GM19463 (cell line): ENCODE measurements at regions not wholly inside any gene's neighbourhood (a gene's known extent, or its start where the extent isn't known, plus 50 kb on each side); places are given as distances from the start of the nearest gene placed in this dataset.

Experiments
- ATAC-seq: cut with Tn5 transposase; IDR thresholded peaks from one replicate; pipeline ENCODE4 v1.9.1; 2021; ENCODE audit warnings: mild to moderate bottlenecking, moderate library complexity; ENCODE audit not compliant: unreplicated experiment

DNA sequence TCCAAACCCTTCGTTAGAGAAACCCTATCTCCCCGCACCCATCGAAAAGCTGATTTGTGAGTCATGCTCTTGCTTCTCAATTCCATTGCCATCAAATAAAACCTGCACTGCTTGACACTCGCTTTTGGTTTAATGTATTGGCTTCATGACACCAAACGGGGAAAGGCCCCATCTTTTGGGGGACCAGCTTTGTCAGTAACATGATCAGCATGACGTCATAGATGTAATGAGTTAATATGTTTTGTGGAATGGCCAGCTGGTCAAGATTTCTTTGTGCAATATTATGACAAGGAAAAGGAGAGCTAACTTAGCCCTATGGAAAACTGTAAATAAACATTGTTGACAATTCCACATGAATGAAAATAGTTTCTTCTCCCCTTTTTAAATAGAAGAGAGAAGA, 1260.5 kb upstream of the CELF2 start:
- ATAC-seq: no peak

DNA sequence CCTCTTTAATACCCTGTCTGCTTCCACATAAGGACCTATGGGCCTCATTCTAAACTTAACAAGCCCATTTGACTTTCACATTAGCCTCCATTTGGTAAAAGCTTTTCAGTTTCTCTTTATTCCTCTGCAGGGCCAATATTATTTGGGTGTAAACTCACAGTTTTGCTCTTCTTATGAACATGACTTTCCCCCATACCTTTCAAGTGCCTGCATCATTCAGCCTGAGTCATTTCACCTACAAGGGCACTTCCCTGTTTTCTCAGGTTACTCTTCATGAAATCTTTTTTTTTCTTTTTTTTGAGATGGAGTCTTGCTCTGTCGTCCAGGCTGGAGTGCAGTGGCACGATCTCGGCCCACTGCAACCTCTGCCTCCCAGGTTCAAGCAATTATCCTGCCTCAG, 1258.1 kb upstream of the CELF2 start:
- no peak for ATAC-seq

- ATAC-seq: no peak
These were observed 1254.6 kb upstream of the CELF2 start for GRCh38 chr10:9762966-9763656.

DNA sequence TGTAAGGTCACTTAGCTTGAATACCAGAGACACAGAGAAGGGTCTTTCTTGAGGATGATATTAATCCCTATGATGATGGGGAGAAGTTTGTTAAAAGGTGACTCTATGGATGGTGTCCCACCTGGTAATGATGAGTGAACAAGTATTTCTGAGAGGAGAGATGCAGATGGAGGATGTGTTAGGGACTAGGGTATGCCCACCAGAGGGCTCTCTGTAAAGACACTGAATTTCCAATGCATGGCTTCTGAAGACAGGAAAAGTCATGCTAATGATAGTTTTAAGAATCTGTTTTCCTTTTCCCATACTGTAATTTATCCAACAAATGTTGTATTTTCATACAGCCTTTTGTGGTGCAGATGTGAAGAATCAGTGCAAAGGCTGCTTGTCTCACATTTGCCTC, 1250.9 kb upstream of the CELF2 start:
- no peak for ATAC-seq

DNA sequence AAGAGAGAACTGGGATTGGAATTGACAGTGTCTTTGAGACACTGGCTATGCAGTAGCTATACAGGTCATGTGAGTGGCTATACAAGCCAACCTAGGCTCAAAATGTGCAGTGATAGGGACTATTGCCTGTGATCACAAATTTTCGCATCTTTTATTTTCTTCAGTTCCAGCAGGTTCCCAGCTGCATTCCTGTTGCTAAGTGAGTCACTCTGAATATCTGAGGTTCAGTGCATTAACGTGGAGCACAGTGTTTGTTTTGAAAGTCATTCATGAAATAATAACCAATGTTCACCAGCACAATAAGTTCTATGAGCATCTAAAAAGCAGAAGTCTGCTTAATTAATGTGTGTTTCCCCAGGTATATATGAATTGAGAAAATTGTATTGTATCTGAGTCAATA, 1236.0 kb upstream of the CELF2 start:
- ATAC-seq: no peak

GRCh38 chr10:9786101-9786500, 1231.6 kb upstream of the CELF2 start:
- no peak for ATAC-seq

DNA sequence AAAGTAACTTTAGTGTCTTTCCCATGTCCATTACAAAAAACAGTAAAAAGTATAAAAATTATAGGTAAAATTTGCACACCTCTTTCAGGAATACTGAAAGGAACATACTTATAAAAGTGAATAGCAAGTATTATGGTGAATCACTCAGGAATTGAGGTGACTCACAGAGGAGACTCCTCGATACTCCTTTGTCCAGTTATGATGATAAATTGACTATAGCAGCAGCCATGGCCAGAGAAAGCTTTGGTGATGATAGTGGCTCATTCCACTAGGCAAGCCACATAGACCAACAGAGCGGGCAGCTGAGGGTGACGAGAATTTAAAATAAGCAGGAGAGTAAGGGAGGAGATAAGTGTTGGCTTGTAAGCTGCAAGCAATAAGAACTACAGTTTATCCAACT, 1231.1 kb upstream of the CELF2 start:
- ATAC-seq: no peak

GRCh38 chr10:9789996-9790395, 1227.7 kb upstream of the CELF2 start:
- no peak for ATAC-seq

- ATAC-seq: no peak
These were observed 1225.5 kb upstream of the CELF2 start for GRCh38 chr10:9792181-9792580.

GRCh38 chr10:9796564-9796963, 1221.1 kb upstream of the CELF2 start:
- ATAC-seq: no peak

- no peak for ATAC-seq
These were observed 1217.7 kb upstream of the CELF2 start for GRCh38 chr10:9800011-9800410.

DNA sequence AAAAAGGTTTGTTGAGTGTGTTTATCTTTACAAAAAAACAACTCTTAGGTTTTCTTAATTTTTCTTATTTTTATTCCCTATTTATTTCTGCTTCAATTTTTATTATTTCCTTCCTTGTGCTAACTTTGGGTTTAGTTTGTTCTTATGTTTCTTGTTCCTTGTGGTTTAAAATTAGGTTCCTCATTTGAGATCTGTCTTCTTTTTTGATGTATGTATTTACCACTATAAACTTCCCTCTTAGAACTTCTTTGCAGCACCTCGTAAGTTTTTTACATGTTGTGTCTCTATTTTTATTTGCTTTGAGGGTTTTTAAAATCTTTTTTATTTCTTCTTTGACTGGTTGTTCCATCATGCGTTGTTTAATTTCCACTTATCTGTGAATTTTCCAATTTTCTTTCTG, 1217.1 kb upstream of the CELF2 start:
- no peak for ATAC-seq

DNA sequence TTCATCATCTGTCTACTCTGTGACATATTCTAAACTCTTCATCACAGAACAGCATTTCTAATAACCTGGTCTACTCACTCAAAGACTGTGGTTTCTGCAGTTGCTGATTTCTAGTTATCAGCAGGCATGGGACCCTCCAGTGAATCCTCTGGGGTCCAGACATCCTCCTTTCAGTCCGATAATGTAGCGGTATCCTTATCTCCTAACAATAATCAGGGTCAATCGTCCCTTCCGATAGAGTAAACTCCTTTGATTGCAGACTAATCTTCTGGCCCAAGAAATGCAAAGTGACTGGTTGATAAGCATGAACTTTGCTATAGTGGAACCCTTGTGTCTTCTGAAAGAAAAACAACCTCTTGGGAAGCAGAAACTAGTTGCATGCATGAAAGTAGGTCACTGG, 1209.8 kb upstream of the CELF2 start:
- no peak for ATAC-seq

- no peak for ATAC-seq
These were observed 1206.1 kb upstream of the CELF2 start for GRCh38 chr10:9811601-9812000.

GRCh38 chr10:9814285-9814864, 1203.3 kb upstream of the CELF2 start:
- no peak for ATAC-seq

- no peak for ATAC-seq
These were observed 1197.7 kb upstream of the CELF2 start for GRCh38 chr10:9819756-9820494.

DNA sequence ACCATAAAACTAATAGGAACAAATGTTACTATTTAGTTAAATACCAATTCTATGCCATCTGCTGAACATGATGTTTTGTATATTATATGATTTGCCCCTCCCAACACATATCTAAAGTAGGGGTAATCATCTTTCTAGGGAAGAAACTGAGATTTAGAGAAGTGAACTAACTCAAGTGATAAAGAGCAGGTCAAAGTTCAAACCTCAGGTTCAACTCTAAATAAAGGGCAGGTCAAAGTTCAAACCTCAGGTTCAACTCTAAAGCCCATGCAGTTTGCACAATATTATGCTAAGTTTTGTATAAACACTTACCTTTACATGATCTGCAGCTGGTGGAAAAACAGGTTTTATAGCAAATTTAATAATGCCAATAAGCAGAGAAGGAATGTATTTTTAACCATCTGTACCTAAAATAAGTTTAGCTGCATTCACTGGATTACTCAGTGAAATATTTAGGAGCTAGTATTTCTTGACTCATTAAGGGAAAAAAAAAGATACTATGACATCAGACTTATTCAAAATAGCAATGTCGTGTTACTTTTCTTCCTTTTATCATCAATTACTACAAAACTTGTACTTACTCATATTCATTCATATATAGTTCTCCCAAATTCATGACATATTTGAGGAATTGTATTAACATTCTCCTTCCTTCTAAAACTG, 1194.3 kb upstream of the CELF2 start:
- ATAC-seq: no peak

GRCh38 chr10:9824631-9825071, 1193.0 kb upstream of the CELF2 start:
- ATAC-seq: no peak

DNA sequence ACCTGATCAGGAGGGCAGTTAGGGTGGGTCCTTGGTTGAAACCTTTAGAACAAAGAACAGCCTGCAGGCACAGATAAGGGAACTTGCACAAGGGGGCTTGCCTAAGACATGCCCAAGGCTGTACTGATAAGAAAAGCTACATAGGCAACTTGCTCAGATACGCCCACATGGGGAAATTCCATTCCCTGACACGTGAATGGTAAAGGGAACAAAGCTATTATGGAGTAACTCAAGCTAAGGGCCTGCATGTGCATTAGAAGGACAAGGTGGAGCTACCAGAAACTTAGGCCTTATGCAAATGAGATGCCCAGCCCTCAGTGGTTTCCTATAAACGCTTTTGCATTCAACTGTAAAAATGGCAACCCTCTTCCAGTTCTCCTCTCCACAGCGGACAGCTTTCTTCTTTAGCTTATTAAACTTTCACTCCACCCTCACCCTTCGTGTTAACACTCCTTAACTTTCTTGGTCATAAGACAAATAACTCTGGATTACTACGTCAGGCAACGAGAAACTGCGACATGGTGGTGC, 1192.1 kb upstream of the CELF2 start:
- no peak for ATAC-seq

DNA sequence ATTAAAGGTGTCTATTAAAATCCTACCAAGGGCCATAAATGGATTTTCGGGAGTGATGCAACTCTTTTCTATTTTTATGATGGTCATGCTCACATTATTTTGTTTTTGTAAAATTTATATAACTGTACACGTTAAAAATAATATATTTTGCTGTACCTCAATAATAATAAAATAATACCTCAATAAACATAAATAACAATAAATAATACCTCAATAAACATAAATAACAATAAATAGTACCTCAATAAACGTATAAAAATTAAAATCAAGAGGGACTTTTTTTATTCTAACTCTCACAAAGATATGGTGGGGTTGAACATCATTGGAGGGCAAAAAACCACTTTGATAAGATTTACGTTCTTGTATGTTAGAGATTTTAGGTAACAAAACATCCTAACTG, 1189.6 kb upstream of the CELF2 start:
- no peak for ATAC-seq

DNA sequence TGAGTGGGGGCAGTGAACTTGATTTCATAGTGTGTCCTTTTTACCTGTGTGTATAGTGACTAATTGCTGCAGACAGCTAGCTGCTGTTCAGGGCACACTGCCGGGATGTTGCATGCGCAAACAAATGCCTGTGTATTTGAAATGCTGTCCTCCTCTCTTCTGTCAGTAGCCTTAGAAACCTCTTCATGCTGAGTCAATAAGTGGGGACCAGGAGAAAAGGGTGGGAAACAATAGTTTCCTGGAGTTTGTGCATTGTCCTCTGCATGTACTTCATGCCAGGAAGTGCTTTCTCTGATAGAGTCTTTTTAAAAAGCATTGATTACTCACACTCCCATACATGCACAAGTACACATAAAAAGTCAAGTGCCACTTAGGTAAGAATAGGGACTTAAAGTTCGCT, 1183.7 kb upstream of the CELF2 start:
- no peak for ATAC-seq
